Sigmoid colon (tissue), 4 donors: ENCODE measurements at regions not wholly inside any gene's neighbourhood (a gene's known extent, or its start where the extent isn't known, plus 50 kb on each side); places are given as distances from the start of the nearest gene placed in this dataset.

Experiments
- EP300 ChIP-seq, 4 donors: sonication (generic); formaldehyde crosslinking; IDR thresholded peaks; one replicate each; pipeline ENCODE4 v1.6.1; 2017; ENCODE audit warnings: antibody characterized with exemption in 4 of 4
- POLR2AphosphoS5 ChIP-seq, 4 donors: sonication (generic); formaldehyde crosslinking; IDR thresholded peaks; one replicate each; pipeline ENCODE4 v1.6.1; 2017; ENCODE audit warnings: antibody characterized with exemption in 4 of 4
- TF ChIP-seq, protein P1 (sequence below), 4 experiments: fragments of 450-650 bp in 3 of 4; fragments of 200-600 bp in 1 of 4; IDR thresholded peaks; one replicate each; pipeline ENCODE4 v1.5.1; 2016 to 2019; ENCODE audit warnings: antibody characterized with exemption in 4 of 4, mild to moderate bottlenecking in 3 of 4, moderate library complexity in 2 of 4

DNA sequence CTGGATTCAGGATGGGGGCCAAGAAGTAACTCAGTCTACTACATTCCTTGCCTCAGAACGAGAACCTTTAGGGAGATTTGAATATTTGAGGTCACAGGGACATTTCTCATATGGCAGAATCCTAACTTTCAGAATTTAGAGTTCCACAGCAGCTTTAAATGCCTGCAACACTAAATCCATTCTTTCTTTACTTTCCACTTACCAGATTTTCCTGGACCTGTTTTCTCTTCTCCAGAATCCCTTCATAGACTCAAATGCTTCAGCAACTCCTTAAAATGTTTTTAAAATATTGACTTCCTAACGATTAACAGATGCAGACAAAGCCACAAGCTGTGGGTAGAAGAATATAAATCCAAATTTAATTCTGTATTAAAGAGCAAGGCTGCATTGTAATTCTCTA lies 63.1 kb downstream of the PRSS23 start:
- TF ChIP-seq, protein P1, sequence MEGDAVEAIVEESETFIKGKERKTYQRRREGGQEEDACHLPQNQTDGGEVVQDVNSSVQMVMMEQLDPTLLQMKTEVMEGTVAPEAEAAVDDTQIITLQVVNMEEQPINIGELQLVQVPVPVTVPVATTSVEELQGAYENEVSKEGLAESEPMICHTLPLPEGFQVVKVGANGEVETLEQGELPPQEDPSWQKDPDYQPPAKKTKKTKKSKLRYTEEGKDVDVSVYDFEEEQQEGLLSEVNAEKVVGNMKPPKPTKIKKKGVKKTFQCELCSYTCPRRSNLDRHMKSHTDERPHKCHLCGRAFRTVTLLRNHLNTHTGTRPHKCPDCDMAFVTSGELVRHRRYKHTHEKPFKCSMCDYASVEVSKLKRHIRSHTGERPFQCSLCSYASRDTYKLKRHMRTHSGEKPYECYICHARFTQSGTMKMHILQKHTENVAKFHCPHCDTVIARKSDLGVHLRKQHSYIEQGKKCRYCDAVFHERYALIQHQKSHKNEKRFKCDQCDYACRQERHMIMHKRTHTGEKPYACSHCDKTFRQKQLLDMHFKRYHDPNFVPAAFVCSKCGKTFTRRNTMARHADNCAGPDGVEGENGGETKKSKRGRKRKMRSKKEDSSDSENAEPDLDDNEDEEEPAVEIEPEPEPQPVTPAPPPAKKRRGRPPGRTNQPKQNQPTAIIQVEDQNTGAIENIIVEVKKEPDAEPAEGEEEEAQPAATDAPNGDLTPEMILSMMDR (IDR thresholded peaks at IDR 0.05) = no peak
- no peak for TF ChIP-seq EP300 (IDR thresholded peaks at IDR 0.05)
- TF ChIP-seq POLR2AphosphoS5 (IDR thresholded peaks at IDR 0.05) = no peak
